ENCODE measurements at regions not wholly inside any gene's neighbourhood (a gene's known extent, or its start where the extent isn't known, plus 50 kb on each side); places are given as distances from the start of the nearest gene placed in this dataset.

- no peak overlapping the region for H3K27ac ChIP-seq (ENCODE audit: low read length)
- POLR2A ChIA-PET: no interaction called here
- no TSS peak for BruUV-seq (replicated peaks)
- in situ Hi-C loops (cut with HindIII; ENCODE audit: low pct_unique_long_range_greater_than_20kb, low sequenced_read_pairs) (no loop called here), intact Hi-C loops (cut with micrococcal nuclease; ENCODE audit: unreplicated experiment) (no loop called here)
- no peaks in the 10 kb centered on the region for H3K9me3 ChIP-seq (ENCODE audit: control insufficient read depth, insufficient read depth, low read depth, low read length)
- no peaks in the 10 kb centered on the region for H3K27me3 ChIP-seq (ENCODE audit: control insufficient read depth, insufficient read depth, low read length)
- DNase-seq (ENCODE audit: low read depth, low spot score) (no peak), ATAC-seq (no peak)
- H3K4me1 ChIP-seq (ENCODE audit: control insufficient read depth, insufficient read depth, low read length): no peaks in the 10 kb centered on the region
- CTCF ChIA-PET: no interaction called here
- TF ChIP-seq CTCF (IDR thresholded peaks at IDR 0.05): no peak
- TF ChIP-seq SIN3A (IDR thresholded peaks at IDR 0.05; ENCODE audit: borderline replicate concordance, insufficient read depth, low read depth, low read length): no peak
- no peak for TF ChIP-seq POLR2AphosphoS5 (IDR thresholded peaks at IDR 0.05; ENCODE audit: low read depth, low read length)
- TF ChIP-seq TCF7L2 (IDR thresholded peaks at IDR 0.05; ENCODE audit: low read depth, low read length): no peak
- no peak for TF ChIP-seq REST (IDR thresholded peaks at IDR 0.05; ENCODE audit: insufficient read depth in 1 of 2, low read depth in 2 of 2, low read length in 1 of 2)
- H3K4me3 ChIP-seq (ENCODE audit: low read depth in 2 of 2, low read length in 2 of 2): no peak overlapping the region
- H3K36me3 ChIP-seq (ENCODE audit: control insufficient read depth, insufficient read depth, low read length): no peaks in the 10 kb centered on the region
These were observed 224.7 kb downstream of the CHRM2 start for GRCh38 chr7:137093198-137093597.

GRCh38 chr7:137091396-137091795, 222.9 kb downstream of the CHRM2 start:
- no TSS peak for BruUV-seq (replicated peaks)
- no peaks in the 10 kb centered on the region for H3K27me3 ChIP-seq (ENCODE audit: control insufficient read depth, insufficient read depth, low read length)
- ATAC-seq: no peak
- H3K36me3 ChIP-seq (ENCODE audit: control insufficient read depth, insufficient read depth, low read length): no peaks in the 10 kb centered on the region
- H3K9me3 ChIP-seq (ENCODE audit: control insufficient read depth, insufficient read depth, low read depth, low read length): no peaks in the 10 kb centered on the region
- in situ Hi-C loops (cut with HindIII; ENCODE audit: low pct_unique_long_range_greater_than_20kb, low sequenced_read_pairs) (no loop called here), intact Hi-C loops (cut with micrococcal nuclease; ENCODE audit: unreplicated experiment) (no loop called here)
- H3K4me1 ChIP-seq (ENCODE audit: control insufficient read depth, insufficient read depth, low read length): no peaks in the 10 kb centered on the region
- no peak for DNase-seq (ENCODE audit: low read depth, low spot score)
- H3K27ac ChIP-seq (ENCODE audit: low read length): no peak overlapping the region
- no peak overlapping the region for H3K4me3 ChIP-seq (ENCODE audit: low read depth in 2 of 2, low read length in 2 of 2)
- CTCF ChIA-PET: no interaction called here
- no peak for TF ChIP-seq REST (IDR thresholded peaks at IDR 0.05; ENCODE audit: insufficient read depth in 1 of 2, low read depth in 2 of 2, low read length in 1 of 2)
- peak; percentile 10; the same call in 1 of the 2 replicates for TF ChIP-seq CTCF (IDR thresholded peaks at IDR 0.05)
- POLR2A ChIA-PET: no interaction called here

All from Panc1 (cell line).